ENCODE measurements at regions not wholly inside any gene's neighbourhood (a gene's known extent, or its start where the extent isn't known, plus 50 kb on each side); places are given as distances from the start of the nearest gene placed in this dataset.

- H3K4me3 ChIP-seq (ENCODE audit: insufficient read depth, low read depth, low read length) = no peak overlapping the region
- no peaks in the 10 kb centered on the region for H3K79me2 ChIP-seq (ENCODE audit: insufficient read depth, low read length)
- no peak overlapping the region for H3K4me3 Mint-ChIP-seq (ENCODE audit: unreplicated experiment)
- no peaks in the 10 kb centered on the region for H3K9me3 Mint-ChIP-seq (ENCODE audit: unreplicated experiment)
- peaks cover 9% of the 10 kb centered on the region for H3K4me1 Mint-ChIP-seq (ENCODE audit: low read depth, unreplicated experiment)
- no peaks in the 10 kb centered on the region for H3K27me3 Mint-ChIP-seq (ENCODE audit: low read depth, unreplicated experiment)
- no peaks in the 10 kb centered on the region for H3K4me1 ChIP-seq (ENCODE audit: insufficient read depth, low read length)
- no peaks in the 10 kb centered on the region for H3K9me3 ChIP-seq (ENCODE audit: insufficient read depth, low read depth, low read length)
- no peak overlapping the region for H2AFZ ChIP-seq (ENCODE audit: low read depth, low read length)
- H3K27ac Mint-ChIP-seq (ENCODE audit: unreplicated experiment) = no peak overlapping the region
- FAIRE-seq (no peak), DNase-seq (ENCODE audit: low read depth) (no peak)
- TF ChIP-seq EZH2 (IDR thresholded peaks at IDR 0.05; ENCODE audit: insufficient read depth, low read length) (no peak), CTCF (IDR thresholded peaks at IDR 0.05; ENCODE audit: insufficient read depth, low read depth, low read length) (no peak)
- H4K20me1 ChIP-seq (ENCODE audit: insufficient read depth, low read length) = no peaks in the 10 kb centered on the region
- no peaks in the 10 kb centered on the region for H3K36me3 Mint-ChIP-seq (ENCODE audit: low read depth, unreplicated experiment)
- H3K36me3 ChIP-seq (ENCODE audit: insufficient read depth, low read length) = no peaks in the 10 kb centered on the region
- H3K4me2 ChIP-seq (ENCODE audit: low read length) = no peak overlapping the region
- no peak overlapping the region for H3K27ac ChIP-seq (ENCODE audit: low read depth, low read length)
- H3K9ac ChIP-seq (ENCODE audit: low read length) = no peak overlapping the region
- H3K27me3 ChIP-seq (ENCODE audit: insufficient read depth, low read length) = no peaks in the 10 kb centered on the region
Observed at GRCh38 chr18:38257661-38258060, 692.1 kb upstream of the CELF4 start.

GRCh38 chr18:38256366-38256765, 690.8 kb upstream of the CELF4 start:
- Mint-ChIP-seq H3K4me1 (ENCODE audit: low read depth, unreplicated experiment) (peaks cover 17% of the 10 kb centered on the region), H3K27ac (ENCODE audit: unreplicated experiment) (no peak overlapping the region), H3K27me3 (ENCODE audit: low read depth, unreplicated experiment) (no peaks in the 10 kb centered on the region), H3K9me3 (ENCODE audit: unreplicated experiment) (no peaks in the 10 kb centered on the region), H3K4me3 (ENCODE audit: unreplicated experiment) (no peak overlapping the region), H3K36me3 (ENCODE audit: low read depth, unreplicated experiment) (no peaks in the 10 kb centered on the region)
- Histone ChIP-seq H4K20me1 (ENCODE audit: insufficient read depth, low read length) (no peaks in the 10 kb centered on the region), H3K27me3 (ENCODE audit: insufficient read depth, low read length) (no peaks in the 10 kb centered on the region), H3K79me2 (ENCODE audit: insufficient read depth, low read length) (no peaks in the 10 kb centered on the region), H3K4me2 (ENCODE audit: low read length) (no peak overlapping the region), H2AFZ (ENCODE audit: low read depth, low read length) (no peak overlapping the region), H3K4me3 (ENCODE audit: insufficient read depth, low read depth, low read length) (no peak overlapping the region), H3K4me1 (ENCODE audit: insufficient read depth, low read length) (no peaks in the 10 kb centered on the region), H3K9ac (ENCODE audit: low read length) (no peak overlapping the region), H3K27ac (ENCODE audit: low read depth, low read length) (no peak overlapping the region), H3K36me3 (ENCODE audit: insufficient read depth, low read length) (no peaks in the 10 kb centered on the region), H3K9me3 (ENCODE audit: insufficient read depth, low read depth, low read length) (no peaks in the 10 kb centered on the region)
- FAIRE-seq (no peak), DNase-seq (ENCODE audit: low read depth) (no peak)
- no peak for TF ChIP-seq CTCF (IDR thresholded peaks at IDR 0.05; ENCODE audit: insufficient read depth, low read depth, low read length)
- TF ChIP-seq EZH2 (IDR thresholded peaks at IDR 0.05; ENCODE audit: insufficient read depth, low read length) = no peak

DNA sequence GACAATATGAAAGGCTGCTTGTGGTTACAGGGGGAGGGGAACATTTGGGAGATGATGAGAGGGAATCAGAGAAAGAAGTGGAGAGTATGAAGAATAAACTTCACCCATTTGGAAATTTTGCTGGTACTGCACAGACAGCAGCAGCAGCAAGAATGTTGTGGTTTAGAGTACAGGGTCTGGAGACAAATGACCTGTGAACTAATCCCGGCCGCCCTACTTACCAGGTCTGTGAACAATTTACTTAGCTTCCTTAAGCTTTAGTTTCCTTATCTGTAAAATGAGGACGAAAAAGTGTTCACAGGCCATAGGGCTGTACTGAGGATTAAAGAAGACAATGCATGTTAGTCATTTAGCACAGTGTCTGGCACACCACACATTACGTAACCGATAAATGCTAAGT, 685.4 kb upstream of the CELF4 start:
- Mint-ChIP-seq H3K9me3 (ENCODE audit: unreplicated experiment) (no peaks in the 10 kb centered on the region), H3K36me3 (ENCODE audit: low read depth, unreplicated experiment) (no peaks in the 10 kb centered on the region), H3K27me3 (ENCODE audit: low read depth, unreplicated experiment) (no peaks in the 10 kb centered on the region), H3K27ac (ENCODE audit: unreplicated experiment) (peak overlapping the region; percentile 85), H3K4me1 (ENCODE audit: low read depth, unreplicated experiment) (peaks cover 26% of the 10 kb centered on the region), H3K4me3 (ENCODE audit: unreplicated experiment) (no peak overlapping the region)
- Histone ChIP-seq H4K20me1 (ENCODE audit: insufficient read depth, low read length) (no peaks in the 10 kb centered on the region), H3K27ac (ENCODE audit: low read depth, low read length) (no peak overlapping the region), H3K79me2 (ENCODE audit: insufficient read depth, low read length) (no peaks in the 10 kb centered on the region), H3K27me3 (ENCODE audit: insufficient read depth, low read length) (no peaks in the 10 kb centered on the region), H3K36me3 (ENCODE audit: insufficient read depth, low read length) (no peaks in the 10 kb centered on the region), H3K4me3 (ENCODE audit: insufficient read depth, low read depth, low read length) (no peak overlapping the region), H3K9me3 (ENCODE audit: insufficient read depth, low read depth, low read length) (no peaks in the 10 kb centered on the region), H2AFZ (ENCODE audit: low read depth, low read length) (no peak overlapping the region), H3K4me2 (ENCODE audit: low read length) (no peak overlapping the region), H3K4me1 (ENCODE audit: insufficient read depth, low read length) (no peaks in the 10 kb centered on the region), H3K9ac (ENCODE audit: low read length) (no peak overlapping the region)
- DNase-seq (ENCODE audit: low read depth) (peak; percentile 6), FAIRE-seq (no peak)
- TF ChIP-seq EZH2 (IDR thresholded peaks at IDR 0.05; ENCODE audit: insufficient read depth, low read length) = no peak
- no peak for TF ChIP-seq CTCF (IDR thresholded peaks at IDR 0.05; ENCODE audit: insufficient read depth, low read depth, low read length)
